GM18511 (cell line): ENCODE measurements at regions not wholly inside any gene's neighbourhood (a gene's known extent, or its start where the extent isn't known, plus 50 kb on each side); places are given as distances from the start of the nearest gene placed in this dataset.
A peak's percentile ranks its signal among the peaks of the same experiment; 100 is the strongest.
"Not testable (repeated sequence)": the region's sequence is repeated elsewhere in the genome, so short reads cannot be mapped to it uniquely, and the experiment has no call there.

ENCODE experiments used
- ATAC-seq: cut with Tn5 transposase; IDR thresholded peaks from one replicate; pipeline ENCODE4 v1.9.1; 2021; ENCODE audit warnings: mild to moderate bottlenecking, moderate library complexity; ENCODE audit not compliant: unreplicated experiment

GRCh38 chr10:4254101-4254994, 469.3 kb upstream of the KLF6 start:
- no peak for ATAC-seq

DNA sequence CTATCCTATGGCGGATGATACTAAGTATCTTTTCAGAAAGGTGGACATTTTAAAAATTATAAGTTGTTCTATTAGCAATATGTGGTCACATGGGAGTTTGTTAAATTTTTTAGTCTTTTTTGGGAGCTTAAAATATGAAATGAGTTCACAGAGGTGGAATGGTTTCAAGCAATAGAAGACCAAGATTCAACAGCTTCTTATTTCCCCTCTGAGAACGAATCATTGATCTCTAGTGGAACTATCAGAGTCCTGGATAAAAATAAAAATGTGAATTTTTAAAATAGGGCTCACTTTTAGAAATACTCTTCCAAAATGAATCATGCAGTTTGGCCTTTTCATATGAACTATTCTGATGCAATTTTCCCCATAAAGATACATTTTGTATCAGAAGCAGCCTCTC, 467.7 kb upstream of the KLF6 start:
- no peak for ATAC-seq

GRCh38 chr10:4250587-4250887, 465.5 kb upstream of the KLF6 start:
- ATAC-seq: peak; percentile 94

DNA sequence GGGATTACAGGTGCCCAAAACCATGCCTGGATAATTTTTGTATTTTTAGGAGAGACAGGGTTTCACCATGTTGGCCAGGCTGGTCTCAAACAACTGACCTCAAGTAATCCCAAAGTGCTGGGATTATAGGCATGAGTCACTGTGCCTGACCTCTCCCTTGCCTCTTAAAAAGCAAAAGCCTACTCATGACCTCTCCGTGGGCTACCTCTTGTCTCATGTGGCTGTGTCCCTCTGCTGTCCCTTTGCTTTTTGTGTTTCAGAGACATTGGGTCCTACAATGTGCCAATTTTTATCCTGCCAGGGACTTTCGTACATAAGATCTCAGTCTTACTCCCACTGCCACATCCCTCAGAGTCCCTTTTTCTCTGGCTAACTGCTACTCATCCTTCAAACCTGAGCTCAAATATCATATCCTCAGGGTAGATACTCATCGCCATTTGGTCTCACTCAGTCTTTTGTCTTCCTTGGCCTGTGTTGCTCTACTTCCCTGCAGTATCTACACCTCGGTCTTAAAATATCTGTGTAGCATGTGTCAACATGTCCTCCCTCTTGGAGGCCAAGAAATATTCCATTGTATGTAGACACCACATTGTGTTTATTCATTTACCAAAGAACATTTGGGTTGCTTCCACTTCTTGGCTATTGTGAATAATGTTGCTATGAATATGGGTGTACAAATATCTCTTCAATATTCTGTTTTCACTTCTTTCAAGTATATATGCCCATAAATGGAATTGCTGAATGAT, 465.0 kb upstream of the KLF6 start:
- no peak for ATAC-seq

DNA sequence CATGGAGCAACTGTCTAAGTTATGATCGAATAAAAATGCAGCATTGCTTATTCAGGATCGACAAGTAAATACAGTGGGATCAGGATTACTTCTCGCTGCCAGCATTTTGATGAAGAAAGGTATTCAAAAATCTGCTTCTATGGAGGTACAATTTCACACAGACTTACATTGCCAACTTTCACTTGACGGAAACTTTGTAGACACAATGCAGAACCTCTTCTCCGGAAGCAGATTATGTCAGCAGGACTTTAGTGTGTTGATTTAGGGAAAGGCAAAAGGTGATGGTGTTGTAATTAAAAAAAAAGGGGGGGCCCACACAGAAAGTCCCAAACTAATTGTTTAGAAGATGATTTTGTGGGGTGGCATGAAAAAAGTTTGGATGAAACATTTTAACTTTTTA, 462.4 kb upstream of the KLF6 start:
- no peak for ATAC-seq

DNA sequence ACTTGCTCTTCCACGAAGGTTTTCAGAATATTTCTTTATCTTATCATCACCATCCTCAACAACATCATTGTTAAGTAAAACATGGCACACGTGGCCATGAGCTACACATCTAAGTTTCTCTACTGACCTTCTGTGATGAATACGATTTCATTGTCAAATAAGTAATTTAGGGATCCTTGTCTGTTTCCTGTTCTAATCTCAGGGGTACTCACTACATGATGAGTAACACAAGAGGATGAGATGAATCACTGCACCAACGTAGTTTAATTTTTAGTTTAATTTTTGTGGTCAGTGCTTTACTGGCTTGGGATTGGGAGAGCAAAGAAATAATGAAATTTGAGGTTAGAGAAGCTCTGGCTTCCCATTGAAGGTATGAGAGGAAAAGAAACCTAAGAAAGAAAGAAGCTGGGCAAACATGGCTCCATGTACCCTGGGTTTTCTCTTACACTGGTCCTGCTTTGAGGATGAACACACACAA, 461.9 kb upstream of the KLF6 start:
- no peak for ATAC-seq

DNA sequence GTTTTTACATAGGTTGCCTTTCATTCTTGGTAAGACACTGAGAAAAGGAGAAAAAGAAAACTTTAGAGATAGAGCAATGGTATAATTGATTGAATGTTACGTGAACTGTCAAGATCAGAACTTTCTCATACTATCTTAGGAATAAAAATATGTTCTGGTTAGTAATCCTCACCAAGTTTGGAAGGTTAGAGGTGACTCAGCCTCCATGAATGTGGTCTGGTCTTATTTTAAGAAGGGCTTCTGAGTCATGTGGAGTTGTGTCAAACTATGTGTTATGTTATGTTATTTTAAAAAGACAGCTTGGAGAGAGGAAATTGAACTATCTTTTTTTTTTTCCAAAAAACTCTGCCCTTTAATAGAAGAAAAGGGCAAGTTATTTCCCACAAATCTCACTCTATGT, 458.6 kb upstream of the KLF6 start:
- ATAC-seq: no peak

- ATAC-seq: no peak
These were observed 458.2 kb upstream of the KLF6 start for GRCh38 chr10:4243169-4243568.

- no peak for ATAC-seq
These were observed 457.6 kb upstream of the KLF6 start for GRCh38 chr10:4242561-4243035.

GRCh38 chr10:4241724-4242345, 456.8 kb upstream of the KLF6 start:
- ATAC-seq: no peak

GRCh38 chr10:4240608-4241197, 455.7 kb upstream of the KLF6 start:
- ATAC-seq: no peak

GRCh38 chr10:4239186-4239585, 454.2 kb upstream of the KLF6 start:
- ATAC-seq: no peak

DNA sequence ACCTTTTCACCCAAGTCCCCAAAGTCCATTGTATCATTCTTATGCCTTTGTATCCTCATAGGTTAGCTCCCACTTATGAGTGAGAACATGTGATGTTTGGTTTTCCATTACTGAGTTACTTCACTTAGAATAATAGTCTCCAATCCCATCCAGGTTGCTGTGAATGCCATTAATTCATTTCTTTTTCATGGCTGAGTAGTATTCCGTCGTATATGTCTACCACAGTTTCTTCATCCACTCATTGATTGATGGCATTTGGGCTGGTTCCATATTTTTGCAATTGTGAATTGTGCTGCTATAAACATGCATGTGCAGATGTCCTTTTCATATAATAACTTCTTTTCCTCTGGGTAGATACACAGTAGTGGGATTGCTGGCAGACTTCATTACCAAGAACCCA, 451.9 kb upstream of the KLF6 start:
- ATAC-seq: not testable (repeated sequence)

DNA sequence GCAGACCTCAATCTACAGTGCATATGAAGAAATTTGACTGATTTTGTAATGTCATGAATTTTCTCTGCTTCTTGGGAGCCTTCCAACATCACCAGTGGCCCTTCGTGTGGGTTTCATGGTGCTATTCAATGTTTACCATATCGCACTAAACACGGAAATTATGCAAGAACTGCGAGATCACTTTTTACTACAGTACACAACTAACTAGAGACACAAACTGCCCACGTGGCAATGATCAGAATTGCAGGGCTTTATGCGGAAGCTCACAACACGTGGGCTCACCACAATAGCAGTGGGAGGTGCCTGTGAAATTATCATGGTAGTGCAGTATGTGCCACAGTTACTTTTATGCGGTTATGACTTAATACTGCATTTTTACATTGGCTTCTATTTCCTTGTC, 449.7 kb upstream of the KLF6 start:
- no peak for ATAC-seq

DNA sequence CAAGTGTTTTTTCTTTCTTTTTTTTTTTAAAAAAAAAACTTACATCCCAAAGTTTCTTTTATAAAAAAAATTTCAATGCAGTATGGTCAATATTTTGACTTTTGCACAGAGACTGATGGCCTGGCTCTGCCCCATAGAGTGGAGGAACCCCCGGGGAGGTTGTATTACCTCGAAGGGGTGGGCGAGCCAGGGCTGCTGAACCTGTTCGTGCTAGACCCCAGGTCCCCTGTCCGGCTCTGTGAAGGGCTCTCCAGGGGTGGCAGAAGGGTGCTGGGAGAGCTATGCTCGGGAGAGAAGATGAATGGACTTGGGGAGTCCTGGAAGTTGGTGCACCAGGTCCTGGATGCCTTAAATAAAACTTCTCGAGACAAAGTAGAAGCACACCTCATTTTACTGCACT, 446.4 kb upstream of the KLF6 start:
- no peak for ATAC-seq

DNA sequence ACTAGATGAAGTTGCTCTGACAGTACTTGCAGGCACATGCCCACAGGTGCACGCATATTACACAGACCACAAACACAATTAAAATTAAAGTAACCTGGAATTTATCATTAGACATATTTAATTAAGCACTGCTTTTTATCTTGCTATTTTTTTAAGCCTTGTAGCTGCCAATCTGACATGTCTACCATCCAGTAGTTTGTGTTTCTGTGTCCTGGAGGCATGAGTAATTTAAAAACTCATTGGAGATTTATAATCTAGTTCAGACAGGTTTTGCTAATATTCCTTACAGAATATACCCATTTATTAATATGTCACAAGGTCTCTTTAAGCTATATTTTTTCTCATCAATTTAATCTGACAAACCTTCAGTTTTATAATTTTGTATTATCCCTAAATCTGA, 445.0 kb upstream of the KLF6 start:
- no peak for ATAC-seq

DNA sequence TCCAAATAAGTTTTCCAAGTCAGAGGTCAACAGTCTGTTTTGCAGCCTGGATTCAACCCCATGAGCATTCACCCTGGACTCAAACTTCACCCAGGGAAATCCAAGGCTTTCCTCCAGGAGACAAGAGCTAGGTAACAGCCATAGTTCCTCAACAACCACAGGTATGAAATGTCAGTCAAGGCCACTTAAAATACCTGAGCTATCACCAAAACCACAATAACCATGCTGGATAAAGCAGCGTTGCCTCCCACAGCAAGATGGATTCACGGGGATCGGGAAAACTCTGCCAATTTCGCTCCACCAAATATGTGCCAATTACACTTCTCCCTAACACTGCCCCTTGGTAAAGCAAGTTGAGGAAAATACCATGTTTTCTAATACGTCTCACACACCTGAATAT, 444.1 kb upstream of the KLF6 start:
- ATAC-seq: no peak

GRCh38 chr10:4227586-4227985, 442.6 kb upstream of the KLF6 start:
- ATAC-seq: no peak

DNA sequence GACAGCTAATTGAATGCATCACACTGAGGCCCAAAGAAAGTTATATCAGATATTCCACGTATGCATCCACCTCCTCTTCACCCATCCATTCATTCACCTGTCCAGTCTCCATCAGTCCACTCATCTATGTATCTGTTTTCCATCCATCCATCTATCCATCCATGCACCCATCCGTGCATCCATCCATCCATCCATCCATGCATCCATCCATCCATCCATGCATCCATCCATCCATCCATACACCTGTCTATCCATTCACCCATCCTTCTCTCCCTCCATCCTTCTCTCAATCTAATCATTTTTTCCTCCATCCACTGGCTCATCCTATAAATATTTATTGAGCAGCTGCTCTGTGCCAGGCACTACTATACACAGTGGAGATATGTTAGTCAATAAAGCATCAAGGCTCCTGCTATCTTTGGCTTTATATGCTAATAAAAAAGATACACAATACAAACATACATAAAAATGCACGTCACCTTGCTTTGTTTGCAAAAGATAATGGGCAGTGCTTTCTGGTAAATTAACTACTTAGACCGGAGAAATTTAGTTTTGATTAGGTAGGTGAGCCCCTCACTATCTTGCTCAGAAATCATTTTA, 442.0 kb upstream of the KLF6 start:
- no peak for ATAC-seq

- no peak for ATAC-seq
These were observed 439.2 kb upstream of the KLF6 start for GRCh38 chr10:4224178-4224577.

GRCh38 chr10:4221310-4221709, 436.3 kb upstream of the KLF6 start:
- not testable (repeated sequence) for ATAC-seq
